Fibroblast of upper back skin (primary cell): ENCODE measurements at regions not wholly inside any gene's neighbourhood (a gene's known extent, or its start where the extent isn't known, plus 50 kb on each side); places are given as distances from the start of the nearest gene placed in this dataset.
"Not testable (repeated sequence)": the region's sequence is repeated elsewhere in the genome, so short reads cannot be mapped to it uniquely, and the experiment has no call there.

Experiments
- DNase-seq: peaks from one replicate; pipeline ENCODE4 v3.0.0-alpha.2; 2013

GRCh38 chrX:141520750-141521149 lies 63.8 kb downstream of the SPANXA1 start:
- not testable (repeated sequence) for DNase-seq

GRCh38 chrX:141475788-141476187 lies 108.8 kb downstream of the SPANXA1 start:
- DNase-seq, result not testable (repeated sequence)

GRCh38 chrX:141469469-141469868 lies 115.1 kb downstream of the SPANXA1 start:
- DNase-seq, result peak; percentile 31

- peak; percentile 86 for DNase-seq
These were observed 115.6 kb downstream of the SPANXA1 start for GRCh38 chrX:141468940-141469339.

GRCh38 chrX:141467442-141467841 lies 117.1 kb downstream of the SPANXA1 start:
- peak; percentile 3 for DNase-seq

- no peak for DNase-seq
These were observed 129.4 kb downstream of the SPANXA1 start for GRCh38 chrX:141455103-141455502.

GRCh38 chrX:141443922-141444321 lies 140.6 kb downstream of the SPANXA1 start:
- DNase-seq, result no peak

GRCh38 chrX:141439651-141440050 lies 144.9 kb downstream of the SPANXA1 start:
- no peak for DNase-seq

- no peak for DNase-seq
These were observed 168.6 kb downstream of the SPANXA1 start for GRCh38 chrX:141415889-141416288.

- peak; percentile 71 for DNase-seq
These were observed 163.7 kb upstream of the SPANXC start for GRCh38 chrX:141405853-141406492.

GRCh38 chrX:141405486-141405852 lies 163.2 kb upstream of the SPANXC start:
- peak; percentile 13 for DNase-seq

- DNase-seq, result no peak
These were observed 160.7 kb upstream of the SPANXC start for GRCh38 chrX:141402897-141403610.

- no peak for DNase-seq
These were observed 154.2 kb upstream of the SPANXC start for GRCh38 chrX:141396536-141396935.

- DNase-seq, result peak; percentile 2
These were observed 132.9 kb upstream of the SPANXC start for GRCh38 chrX:141375011-141375760.

- DNase-seq, result no peak
These were observed 99.4 kb upstream of the SPANXC start for GRCh38 chrX:141341743-141342142.

- DNase-seq, result peak; percentile 80
These were observed 99.0 kb upstream of the SPANXC start for GRCh38 chrX:141341341-141341740.

GRCh38 chrX:141320801-141321200 lies 78.5 kb upstream of the SPANXC start:
- DNase-seq, result no peak

- no peak for DNase-seq
These were observed 72.1 kb upstream of the SPANXC start for GRCh38 chrX:141314441-141314840.

GRCh38 chrX:141301017-141301416 lies 58.7 kb upstream of the SPANXC start:
- DNase-seq, result no peak
